ENCODE measurements at regions not wholly inside any gene's neighbourhood (a gene's known extent, or its start where the extent isn't known, plus 50 kb on each side); places are given as distances from the start of the nearest gene placed in this dataset.

DNA sequence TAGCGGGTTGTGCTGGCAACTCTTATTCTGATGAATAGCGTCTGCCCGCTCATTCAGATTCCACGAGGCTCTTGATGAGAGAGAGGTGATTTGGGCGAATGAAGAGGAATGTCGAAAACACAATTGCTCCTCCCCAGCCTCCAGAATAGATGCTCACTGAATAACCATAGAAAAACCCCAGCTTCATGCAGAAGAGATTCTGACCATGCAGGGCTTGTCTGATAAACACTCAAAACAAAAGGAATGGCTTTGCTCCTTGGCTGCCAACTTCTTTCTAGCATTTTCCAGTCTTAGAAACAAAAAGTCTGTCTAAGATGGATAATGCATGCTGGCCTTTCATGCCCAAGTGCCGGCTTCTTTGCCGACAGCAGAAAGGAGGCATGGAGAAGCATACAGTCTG is 569.5 kb downstream of the MN1 start:
- no peak for DNase-seq (ENCODE audit: low read depth)
- TF ChIP-seq, protein P1, sequence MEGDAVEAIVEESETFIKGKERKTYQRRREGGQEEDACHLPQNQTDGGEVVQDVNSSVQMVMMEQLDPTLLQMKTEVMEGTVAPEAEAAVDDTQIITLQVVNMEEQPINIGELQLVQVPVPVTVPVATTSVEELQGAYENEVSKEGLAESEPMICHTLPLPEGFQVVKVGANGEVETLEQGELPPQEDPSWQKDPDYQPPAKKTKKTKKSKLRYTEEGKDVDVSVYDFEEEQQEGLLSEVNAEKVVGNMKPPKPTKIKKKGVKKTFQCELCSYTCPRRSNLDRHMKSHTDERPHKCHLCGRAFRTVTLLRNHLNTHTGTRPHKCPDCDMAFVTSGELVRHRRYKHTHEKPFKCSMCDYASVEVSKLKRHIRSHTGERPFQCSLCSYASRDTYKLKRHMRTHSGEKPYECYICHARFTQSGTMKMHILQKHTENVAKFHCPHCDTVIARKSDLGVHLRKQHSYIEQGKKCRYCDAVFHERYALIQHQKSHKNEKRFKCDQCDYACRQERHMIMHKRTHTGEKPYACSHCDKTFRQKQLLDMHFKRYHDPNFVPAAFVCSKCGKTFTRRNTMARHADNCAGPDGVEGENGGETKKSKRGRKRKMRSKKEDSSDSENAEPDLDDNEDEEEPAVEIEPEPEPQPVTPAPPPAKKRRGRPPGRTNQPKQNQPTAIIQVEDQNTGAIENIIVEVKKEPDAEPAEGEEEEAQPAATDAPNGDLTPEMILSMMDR (conservative IDR thresholded peaks at IDR 0.05; ENCODE audit: control insufficient read depth, insufficient read depth, low read depth, low read length), result no peak

DNA sequence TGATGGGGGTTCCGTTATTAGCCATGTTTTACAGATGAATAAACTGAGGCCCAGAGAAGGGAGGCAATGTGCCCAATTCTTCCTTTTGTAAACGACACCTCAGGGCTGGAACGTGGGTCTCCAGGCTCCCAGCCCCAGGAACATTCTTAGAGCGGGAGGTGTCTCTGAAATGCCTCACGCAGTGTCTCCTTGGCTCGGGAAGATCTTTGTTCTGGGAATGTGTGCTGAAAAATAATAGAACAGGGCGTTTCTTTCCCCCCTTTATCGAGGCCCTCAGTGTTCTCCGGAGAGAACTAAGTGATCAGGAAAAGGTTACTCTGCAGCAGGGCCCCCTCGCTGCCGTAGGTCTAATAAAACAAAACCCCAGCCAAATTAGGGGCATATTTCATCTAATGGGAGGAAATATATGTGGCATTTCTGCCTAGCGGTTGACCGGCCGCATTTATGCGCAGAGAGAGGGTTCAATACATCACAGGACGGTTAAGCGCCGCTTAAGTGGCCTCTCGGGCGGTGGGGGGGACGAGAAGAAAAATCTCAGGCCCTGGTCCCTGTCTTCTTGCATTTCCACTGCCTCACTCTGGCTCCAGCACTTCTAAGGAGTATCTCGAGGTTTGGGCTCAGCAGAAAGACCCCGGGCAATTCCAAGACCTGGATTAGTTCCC is 564.3 kb downstream of the MN1 start:
- no peak overlapping the region for H3K4me3 ChIP-seq (ENCODE audit: control insufficient read depth, low read depth, low read length)
- DNase-seq (ENCODE audit: low read depth), result no peak
- TF ChIP-seq, protein P1 (conservative IDR thresholded peaks at IDR 0.05; ENCODE audit: control insufficient read depth, insufficient read depth, low read depth, low read length), result no peak

More for the DNA sequence above, 569.5 kb downstream of the MN1 start:
- H3K4me3 ChIP-seq (ENCODE audit: control insufficient read depth, low read depth, low read length), result no peak overlapping the region

DNA sequence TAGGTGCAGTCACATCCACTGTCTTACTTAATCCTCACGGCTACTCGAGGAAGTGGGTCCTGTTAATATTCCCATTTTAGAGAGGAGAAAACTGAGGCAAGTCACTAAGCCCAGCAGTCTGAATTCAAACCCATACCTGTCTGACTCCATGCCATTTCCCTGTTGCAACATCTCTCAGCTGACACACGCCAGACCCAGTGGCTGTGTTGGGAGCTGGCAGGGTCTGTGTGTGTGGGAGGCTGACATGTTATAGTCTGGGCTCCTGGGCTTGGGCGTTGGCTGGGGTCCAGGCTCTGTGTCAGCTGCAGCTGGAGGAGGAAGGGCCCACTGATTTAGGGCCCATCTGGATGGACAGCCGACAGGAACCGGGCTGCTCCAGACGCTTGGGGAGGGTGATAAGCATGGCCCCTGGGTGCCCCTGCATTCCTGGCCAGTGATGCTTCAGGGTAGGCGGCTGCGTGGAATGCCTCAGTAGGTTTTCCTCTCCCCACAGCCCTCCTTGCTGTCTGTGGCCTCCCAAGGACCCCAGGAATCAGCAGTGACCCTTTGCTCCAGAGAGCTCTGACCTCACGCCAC is 562.5 kb downstream of the MN1 start:
- DNase-seq (ENCODE audit: low read depth), result peak; percentile 87
- TF ChIP-seq, protein P1 (conservative IDR thresholded peaks at IDR 0.05; ENCODE audit: control insufficient read depth, insufficient read depth, low read depth, low read length), result no peak
- H3K4me3 ChIP-seq (ENCODE audit: control insufficient read depth, low read depth, low read length), result no peak overlapping the region

DNA sequence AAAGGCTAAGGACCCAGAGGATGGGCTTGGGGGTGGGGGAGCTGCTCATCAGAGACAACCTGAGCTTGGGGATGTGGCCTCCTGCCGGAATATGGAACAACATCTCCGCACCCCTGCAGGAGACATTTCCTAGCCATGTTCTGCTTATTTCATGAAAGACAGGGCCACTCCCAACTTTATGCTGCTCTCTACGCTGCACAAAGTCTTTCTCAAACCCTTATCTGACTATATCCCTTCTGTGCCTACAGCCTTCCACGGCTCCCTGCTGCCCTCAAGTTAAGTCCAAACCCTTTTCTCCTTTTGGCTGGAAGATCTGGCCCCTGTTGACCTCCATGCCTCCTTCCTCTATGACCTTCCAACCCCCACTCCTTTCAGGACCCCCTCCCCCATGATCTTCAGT is 562.0 kb downstream of the MN1 start:
- no peak for DNase-seq (ENCODE audit: low read depth)
- TF ChIP-seq, protein P1 (conservative IDR thresholded peaks at IDR 0.05; ENCODE audit: control insufficient read depth, insufficient read depth, low read depth, low read length), result no peak
- H3K4me3 ChIP-seq (ENCODE audit: control insufficient read depth, low read depth, low read length), result no peak overlapping the region

DNA sequence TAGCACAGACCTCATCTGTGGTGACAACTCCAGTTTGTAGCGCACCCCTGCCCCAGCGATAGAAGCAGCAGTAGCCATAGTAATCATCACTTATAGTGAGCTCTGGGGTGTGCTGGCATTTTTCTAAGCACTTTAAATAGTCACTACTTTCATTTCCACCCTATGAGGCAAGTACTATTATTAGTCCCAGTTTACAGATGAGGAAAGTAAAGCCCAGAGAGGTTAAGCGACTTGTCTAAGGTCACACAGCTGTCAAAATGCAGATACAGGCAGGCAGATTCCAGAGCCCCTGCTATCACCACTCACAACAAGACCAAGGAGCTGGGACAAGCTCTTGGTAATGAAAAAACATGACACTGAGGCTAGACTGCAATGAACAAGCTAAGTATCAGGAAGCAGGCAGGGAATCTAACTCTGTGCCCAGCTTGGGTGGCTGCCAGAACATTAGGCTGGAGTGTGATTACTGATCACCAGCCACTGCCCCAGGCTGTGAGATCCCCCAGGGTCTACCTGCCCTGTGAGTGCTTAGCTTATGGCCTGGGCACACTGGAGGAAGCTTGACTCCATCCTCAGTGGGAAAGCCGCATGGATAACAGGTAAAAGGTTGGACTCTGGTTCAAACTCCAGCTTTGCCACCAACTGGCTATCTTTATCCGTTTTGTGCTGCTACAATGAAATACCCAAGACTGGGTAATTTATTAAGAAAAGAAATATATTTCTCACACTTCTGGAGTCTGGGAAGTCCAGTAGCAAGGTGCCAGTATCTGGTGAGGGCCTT is 561.1 kb downstream of the MN1 start:
- TF ChIP-seq, protein P1 (conservative IDR thresholded peaks at IDR 0.05; ENCODE audit: control insufficient read depth, insufficient read depth, low read depth, low read length), result no peak
- no peak overlapping the region for H3K4me3 ChIP-seq (ENCODE audit: control insufficient read depth, low read depth, low read length)
- DNase-seq (ENCODE audit: low read depth), result no peak

DNA sequence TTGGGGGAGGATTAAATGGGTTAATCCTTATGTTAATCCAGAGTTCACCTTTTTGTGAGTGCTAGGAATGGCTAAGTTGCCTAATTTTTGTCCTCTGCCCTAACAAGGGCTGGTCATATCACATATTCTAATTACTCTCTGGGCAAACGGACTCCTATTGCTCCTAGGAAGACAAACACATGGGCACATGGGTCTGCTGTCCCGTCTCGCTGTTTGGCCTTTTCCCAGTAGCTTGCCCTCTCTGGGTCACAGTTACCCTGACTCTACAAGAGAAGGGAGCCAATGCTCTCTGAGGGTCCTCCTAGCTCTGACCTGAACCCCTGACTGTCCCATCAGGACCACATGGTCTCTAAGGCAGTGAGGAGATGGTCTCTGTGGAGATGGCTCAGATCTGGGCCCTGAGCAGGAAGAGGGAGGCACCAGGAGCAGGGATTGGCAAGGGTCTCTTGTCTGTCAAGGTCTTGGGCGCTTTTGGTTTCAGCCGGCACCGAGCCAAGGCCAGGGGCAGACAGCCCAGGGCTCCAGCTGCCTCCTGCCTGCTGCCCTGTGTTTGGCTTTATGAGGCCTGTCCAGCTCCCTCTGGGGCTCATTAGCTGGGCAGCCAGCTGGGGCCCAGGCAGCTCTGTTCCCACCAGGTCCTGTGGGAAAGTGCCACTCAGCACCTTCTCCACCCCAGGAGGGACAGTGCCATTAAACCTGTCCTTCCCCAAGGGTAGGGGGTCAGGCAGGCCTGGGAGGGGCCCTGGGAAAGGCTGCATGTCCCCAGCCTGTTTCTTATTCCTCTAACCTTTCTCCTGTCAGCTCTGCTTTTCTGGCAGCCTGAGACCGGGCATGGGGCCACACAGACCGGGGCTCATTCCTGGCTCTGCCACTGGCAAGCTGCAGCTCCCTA is 559.9 kb downstream of the MN1 start:
- no peak overlapping the region for H3K4me3 ChIP-seq (ENCODE audit: control insufficient read depth, low read depth, low read length)
- DNase-seq (ENCODE audit: low read depth), result no peak
- TF ChIP-seq, protein P1 (conservative IDR thresholded peaks at IDR 0.05; ENCODE audit: control insufficient read depth, insufficient read depth, low read depth, low read length), result no peak

All from fibroblast of mammary gland (primary cell).